A549 (cell line): ENCODE measurements at regions not wholly inside any gene's neighbourhood (a gene's known extent, or its start where the extent isn't known, plus 50 kb on each side); places are given as distances from the start of the nearest gene placed in this dataset.

ENCODE experiments used
- CEBPB ChIP-seq, 2 experiments: fragments of >200 bp in 1 of 2; sonication (Bioruptor Twin) in 1 of 2; formaldehyde crosslinking in 1 of 2; IDR thresholded peaks; 2 replicates each; pipeline ENCODE4 v1.6.1; 2012 to 2016
- ESRRA ChIP-seq: fragments of 150-350 bp; IDR thresholded peaks from 2 replicates; pipeline ENCODE4 v1.6.1; 2014; ENCODE audit warnings: mild to moderate bottlenecking, low read length, borderline replicate concordance
- GATA3 ChIP-seq: IDR thresholded peaks from 2 replicates; pipeline ENCODE4 v1.6.1; 2012; ENCODE audit warnings: borderline replicate concordance
- HDAC2 ChIP-seq: fragments of 200-600 bp; sonication (generic); IDR thresholded peaks from 2 replicates; pipeline ENCODE4 v1.6.1; 2016
- HEYL ChIP-seq: fragments of 250-450 bp; sonication (Bioruptor Pico); IDR thresholded peaks from 2 replicates; pipeline ENCODE4 v1.8.0; 2021; ENCODE audit warnings: mild to moderate bottlenecking, moderate library complexity
- NPAS2 ChIP-seq: fragments of 250-450 bp; sonication (Bioruptor Pico); IDR thresholded peaks from 2 replicates; pipeline ENCODE4 v1.8.0; 2022; ENCODE audit warnings: mild to moderate bottlenecking, moderate library complexity, borderline replicate concordance
- POLR2A ChIP-seq: IDR thresholded peaks from 2 replicates; pipeline ENCODE4 v1.6.1; 2012; ENCODE audit warnings: mild to moderate bottlenecking, low read length
- POLR2AphosphoS2 ChIP-seq: conservative IDR thresholded peaks from 2 replicates; pipeline ENCODE4 v1.6.1; 2012; ENCODE audit warnings: low read length, improper control_type of control experiment, inconsistent platforms
- RAD21 ChIP-seq, 2 experiments: fragments of >200 bp in 1 of 2; sonication (Bioruptor Twin) in 1 of 2; formaldehyde crosslinking in 1 of 2; IDR thresholded peaks in 1 of 2; conservative IDR thresholded peaks in 1 of 2; 2 replicates in 1 of 2; 3 replicates in 1 of 2; pipeline ENCODE4 v1.6.1; 2012 to 2018; ENCODE audit warnings: inconsistent platforms in 1 of 2
- TF ChIP-seq, protein P1 (sequence below): fragments of >200 bp; sonication (Bioruptor Twin); formaldehyde crosslinking; IDR thresholded peaks from 3 replicates; pipeline ENCODE4 v1.5.1; 2016
- TF ChIP-seq, protein P2 (sequence below): fragments of >200 bp; sonication (Bioruptor Twin); formaldehyde crosslinking; IDR thresholded peaks from 2 replicates; pipeline ENCODE4 v1.6.1; 2016

DNA sequence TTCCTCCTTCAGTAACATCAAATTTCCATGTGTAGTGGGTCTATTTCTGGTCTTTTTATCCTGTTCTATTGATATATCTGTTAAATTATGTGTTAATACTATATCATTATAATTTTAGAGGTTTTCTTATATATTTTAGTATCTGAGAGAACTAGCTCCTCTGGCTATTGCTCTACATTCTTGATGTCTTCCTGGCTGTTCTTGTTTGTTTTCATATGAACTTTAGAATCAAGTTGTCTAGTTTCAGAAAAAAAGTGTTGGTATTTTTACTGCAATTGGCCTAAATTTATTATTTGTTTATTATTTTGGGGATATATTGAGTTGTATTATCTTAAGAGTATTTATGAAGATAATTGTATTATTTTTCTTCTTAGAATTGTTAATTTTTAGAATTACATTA is 128.0 kb upstream of the ZNF618 start:
- TF ChIP-seq POLR2AphosphoS2 (no peak), GATA3 (no peak), NPAS2 (CRISPR knock-in tag) (no peak), POLR2A (no peak), CEBPB (IDR thresholded peaks at IDR 0.05) (no peak), HEYL (CRISPR knock-in tag) (no peak), HDAC2 (no peak), RAD21 (conservative IDR thresholded peaks at IDR 0.05 in 1 of 2, IDR thresholded peaks at IDR 0.05 in 1 of 2) (no peak), ESRRA (no peak)
- TF ChIP-seq, protein P1, sequence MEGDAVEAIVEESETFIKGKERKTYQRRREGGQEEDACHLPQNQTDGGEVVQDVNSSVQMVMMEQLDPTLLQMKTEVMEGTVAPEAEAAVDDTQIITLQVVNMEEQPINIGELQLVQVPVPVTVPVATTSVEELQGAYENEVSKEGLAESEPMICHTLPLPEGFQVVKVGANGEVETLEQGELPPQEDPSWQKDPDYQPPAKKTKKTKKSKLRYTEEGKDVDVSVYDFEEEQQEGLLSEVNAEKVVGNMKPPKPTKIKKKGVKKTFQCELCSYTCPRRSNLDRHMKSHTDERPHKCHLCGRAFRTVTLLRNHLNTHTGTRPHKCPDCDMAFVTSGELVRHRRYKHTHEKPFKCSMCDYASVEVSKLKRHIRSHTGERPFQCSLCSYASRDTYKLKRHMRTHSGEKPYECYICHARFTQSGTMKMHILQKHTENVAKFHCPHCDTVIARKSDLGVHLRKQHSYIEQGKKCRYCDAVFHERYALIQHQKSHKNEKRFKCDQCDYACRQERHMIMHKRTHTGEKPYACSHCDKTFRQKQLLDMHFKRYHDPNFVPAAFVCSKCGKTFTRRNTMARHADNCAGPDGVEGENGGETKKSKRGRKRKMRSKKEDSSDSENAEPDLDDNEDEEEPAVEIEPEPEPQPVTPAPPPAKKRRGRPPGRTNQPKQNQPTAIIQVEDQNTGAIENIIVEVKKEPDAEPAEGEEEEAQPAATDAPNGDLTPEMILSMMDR: no peak
- TF ChIP-seq, protein P2, sequence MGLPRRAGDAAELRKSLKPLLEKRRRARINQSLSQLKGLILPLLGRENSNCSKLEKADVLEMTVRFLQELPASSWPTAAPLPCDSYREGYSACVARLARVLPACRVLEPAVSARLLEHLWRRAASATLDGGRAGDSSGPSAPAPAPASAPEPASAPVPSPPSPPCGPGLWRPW: no peak
